ENCODE measurements at regions not wholly inside any gene's neighbourhood (a gene's known extent, or its start where the extent isn't known, plus 50 kb on each side); places are given as distances from the start of the nearest gene placed in this dataset.

GRCh38 chr6:139834232-139834631 is 459.8 kb upstream of the CITED2 start:
- Histone ChIP-seq H3K36me3 (ENCODE audit: low read depth) (no peaks in the 10 kb centered on the region), H3K27ac (ENCODE audit: poor library complexity, severe bottlenecking) (no peak overlapping the region), H3K4me1 (ENCODE audit: insufficient read depth, poor library complexity, severe bottlenecking) (no peaks in the 10 kb centered on the region), H3K27me3 (ENCODE audit: insufficient read depth, poor library complexity, severe bottlenecking) (no peaks in the 10 kb centered on the region), H3K9me3 (ENCODE audit: severe bottlenecking) (no peaks in the 10 kb centered on the region), H3K4me3 (ENCODE audit: severe bottlenecking) (no peak overlapping the region)
- ATAC-seq (ENCODE audit: low read depth) (no peak), DNase-seq (ENCODE audit: low spot score) (no peak)
- no peak for TF ChIP-seq CTCF (IDR thresholded peaks at IDR 0.05; ENCODE audit: poor library complexity, severe bottlenecking)

GRCh38 chr6:139833592-139833991 is 459.1 kb upstream of the CITED2 start:
- Histone ChIP-seq H3K27me3 (ENCODE audit: insufficient read depth, poor library complexity, severe bottlenecking) (no peaks in the 10 kb centered on the region), H3K4me3 (ENCODE audit: severe bottlenecking) (no peak overlapping the region), H3K27ac (ENCODE audit: poor library complexity, severe bottlenecking) (no peak overlapping the region), H3K36me3 (ENCODE audit: low read depth) (no peaks in the 10 kb centered on the region), H3K9me3 (ENCODE audit: severe bottlenecking) (no peaks in the 10 kb centered on the region), H3K4me1 (ENCODE audit: insufficient read depth, poor library complexity, severe bottlenecking) (no peaks in the 10 kb centered on the region)
- no peak for DNase-seq (ENCODE audit: low spot score)
- ATAC-seq (ENCODE audit: low read depth) = no peak
- TF ChIP-seq CTCF (IDR thresholded peaks at IDR 0.05; ENCODE audit: poor library complexity, severe bottlenecking) = no peak

- no peaks in the 10 kb centered on the region for H3K9me3 ChIP-seq (ENCODE audit: severe bottlenecking)
- DNase-seq (ENCODE audit: low spot score) = no peak
- no peak for ATAC-seq (ENCODE audit: low read depth)
- H3K4me3 ChIP-seq (ENCODE audit: severe bottlenecking) = no peak overlapping the region
- H3K4me1 ChIP-seq (ENCODE audit: insufficient read depth, poor library complexity, severe bottlenecking) = no peaks in the 10 kb centered on the region
- no peak for TF ChIP-seq CTCF (IDR thresholded peaks at IDR 0.05; ENCODE audit: poor library complexity, severe bottlenecking)
- H3K27me3 ChIP-seq (ENCODE audit: insufficient read depth, poor library complexity, severe bottlenecking) = no peaks in the 10 kb centered on the region
- H3K36me3 ChIP-seq (ENCODE audit: low read depth) = no peaks in the 10 kb centered on the region
- no peak overlapping the region for H3K27ac ChIP-seq (ENCODE audit: poor library complexity, severe bottlenecking)
Measured at GRCh38 chr6:139832493-139833305, 458.3 kb upstream of the CITED2 start.

- Histone ChIP-seq H3K27me3 (ENCODE audit: insufficient read depth, poor library complexity, severe bottlenecking) (no peaks in the 10 kb centered on the region), H3K27ac (ENCODE audit: poor library complexity, severe bottlenecking) (no peak overlapping the region), H3K4me1 (ENCODE audit: insufficient read depth, poor library complexity, severe bottlenecking) (no peaks in the 10 kb centered on the region), H3K4me3 (ENCODE audit: severe bottlenecking) (no peak overlapping the region), H3K36me3 (ENCODE audit: low read depth) (no peaks in the 10 kb centered on the region), H3K9me3 (ENCODE audit: severe bottlenecking) (no peaks in the 10 kb centered on the region)
- no peak for ATAC-seq (ENCODE audit: low read depth)
- no peak for TF ChIP-seq CTCF (IDR thresholded peaks at IDR 0.05; ENCODE audit: poor library complexity, severe bottlenecking)
- no peak for DNase-seq (ENCODE audit: low spot score)
Measured at GRCh38 chr6:139829576-139829975, 455.1 kb upstream of the CITED2 start.

Measured in RWPE2 (cell line).